Kidney capillary endothelial cell (primary cell): ENCODE measurements at regions not wholly inside any gene's neighbourhood (a gene's known extent, or its start where the extent isn't known, plus 50 kb on each side); places are given as distances from the start of the nearest gene placed in this dataset.

ENCODE experiments used
- DNase-seq: peaks from one replicate; pipeline ENCODE4 v3.0.0-alpha.2; 2018; ENCODE audit warnings: low spot score

- no peak for DNase-seq
These were observed 52.0 kb upstream of the GATA5 start for GRCh38 chr20:62527781-62528180.

DNA sequence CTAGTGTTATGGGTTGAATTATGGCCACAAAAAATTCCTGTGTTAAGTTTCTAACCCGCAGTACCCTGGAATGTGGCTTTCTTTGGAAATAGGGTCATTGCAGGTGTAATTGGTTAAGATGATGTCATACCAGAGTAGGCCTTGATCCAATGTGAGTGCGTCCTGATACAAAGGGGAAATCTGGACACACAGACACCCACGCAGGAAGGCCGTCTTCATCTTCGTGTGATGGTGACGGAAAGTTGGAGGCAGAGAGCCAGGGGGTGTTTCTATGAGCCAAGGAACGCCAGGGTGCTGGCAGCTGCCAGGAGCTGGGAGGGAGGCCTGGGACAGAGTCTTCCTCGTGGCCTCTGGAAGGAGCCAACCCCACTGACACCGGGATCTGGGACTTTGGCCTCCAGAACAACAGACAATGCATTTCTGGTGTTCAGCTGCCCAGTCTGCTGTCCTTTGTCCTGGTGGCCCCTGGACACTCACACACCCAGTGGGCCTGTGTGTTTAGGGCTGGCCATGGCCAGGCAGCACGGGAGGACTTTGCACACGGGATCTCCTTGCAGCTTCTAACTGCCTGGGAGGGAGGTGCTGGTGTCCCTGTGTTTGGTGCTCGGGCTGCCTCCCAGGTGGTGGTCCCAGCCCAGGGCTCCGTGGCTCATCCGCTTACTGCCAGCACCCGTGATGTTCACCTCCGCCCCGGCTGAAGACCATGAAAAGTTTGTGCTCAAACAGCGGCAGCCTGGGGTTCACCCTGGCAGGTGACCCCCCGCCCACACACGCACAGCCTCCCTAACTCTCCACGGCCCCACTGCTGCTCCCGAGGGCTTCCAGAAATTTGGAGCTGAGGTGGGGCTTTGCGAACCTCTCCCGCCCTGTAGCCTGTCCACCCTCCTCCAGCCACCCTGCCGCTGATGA is 53.4 kb upstream of the GATA5 start:
- no peak for DNase-seq

- no peak for DNase-seq
These were observed 54.3 kb upstream of the GATA5 start for GRCh38 chr20:62529896-62530642.

DNA sequence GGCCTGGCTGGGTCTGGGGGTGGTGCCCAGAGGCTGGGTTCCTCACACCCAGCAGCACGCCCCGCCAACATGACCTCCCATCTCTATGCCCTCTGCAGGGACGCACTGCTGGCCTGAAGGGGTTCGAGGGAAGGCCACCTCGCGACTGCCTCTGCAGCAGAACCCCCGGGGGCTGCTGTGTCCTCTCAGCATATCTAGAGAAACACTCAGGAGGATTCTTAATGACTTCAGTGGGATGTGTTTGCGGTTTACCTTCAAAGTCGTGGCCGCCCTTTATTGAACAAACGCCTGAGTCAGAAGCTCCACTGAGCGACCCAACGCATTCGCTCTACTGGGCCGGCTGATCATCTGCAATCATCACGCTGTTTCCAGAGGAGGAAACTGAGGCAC is 54.8 kb upstream of the GATA5 start:
- no peak for DNase-seq

DNA sequence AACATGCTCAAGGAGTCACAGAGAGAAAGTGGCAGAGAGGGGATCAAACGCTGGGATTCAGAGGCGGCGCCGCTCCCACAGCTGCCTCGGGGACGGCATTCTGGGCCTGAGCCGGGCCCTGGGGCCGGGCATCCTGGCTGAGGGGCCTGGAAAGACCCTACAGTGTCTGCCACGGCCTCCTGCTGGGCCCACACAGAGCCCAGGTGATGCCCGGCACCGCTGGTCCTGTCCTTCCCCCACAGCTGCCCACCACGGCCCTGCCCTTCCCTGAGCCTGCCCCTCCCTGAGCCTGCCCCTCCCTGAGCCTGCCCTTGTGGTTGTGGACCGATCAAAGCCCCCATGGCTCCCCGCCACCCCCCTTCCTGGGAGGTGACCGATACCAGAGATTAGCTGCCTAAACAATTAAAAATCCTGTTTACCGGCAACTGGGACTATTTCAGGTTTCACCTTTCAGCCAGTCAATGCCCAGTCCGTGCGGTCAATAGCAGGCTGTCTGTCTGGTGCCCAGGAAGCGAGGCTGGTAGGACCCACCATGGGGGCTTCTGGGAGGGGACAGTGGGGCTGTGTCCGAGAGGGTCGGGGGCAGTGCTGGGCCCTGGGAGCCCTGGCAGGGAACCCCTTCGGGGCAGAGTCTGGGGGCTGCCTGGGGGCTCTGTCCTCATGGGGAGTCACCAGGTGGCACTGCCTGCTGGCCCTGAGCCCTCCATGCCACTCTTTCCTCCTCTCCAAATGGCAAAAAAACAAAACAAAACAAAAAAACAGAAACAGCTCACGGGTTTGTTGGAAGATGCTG is 55.4 kb upstream of the GATA5 start:
- DNase-seq, result no peak

- DNase-seq, result no peak
These were observed 57.1 kb upstream of the GATA5 start for GRCh38 chr20:62532921-62533320.

GRCh38 chr20:62533591-62534495 is 58.0 kb upstream of the GATA5 start:
- no peak for DNase-seq

DNA sequence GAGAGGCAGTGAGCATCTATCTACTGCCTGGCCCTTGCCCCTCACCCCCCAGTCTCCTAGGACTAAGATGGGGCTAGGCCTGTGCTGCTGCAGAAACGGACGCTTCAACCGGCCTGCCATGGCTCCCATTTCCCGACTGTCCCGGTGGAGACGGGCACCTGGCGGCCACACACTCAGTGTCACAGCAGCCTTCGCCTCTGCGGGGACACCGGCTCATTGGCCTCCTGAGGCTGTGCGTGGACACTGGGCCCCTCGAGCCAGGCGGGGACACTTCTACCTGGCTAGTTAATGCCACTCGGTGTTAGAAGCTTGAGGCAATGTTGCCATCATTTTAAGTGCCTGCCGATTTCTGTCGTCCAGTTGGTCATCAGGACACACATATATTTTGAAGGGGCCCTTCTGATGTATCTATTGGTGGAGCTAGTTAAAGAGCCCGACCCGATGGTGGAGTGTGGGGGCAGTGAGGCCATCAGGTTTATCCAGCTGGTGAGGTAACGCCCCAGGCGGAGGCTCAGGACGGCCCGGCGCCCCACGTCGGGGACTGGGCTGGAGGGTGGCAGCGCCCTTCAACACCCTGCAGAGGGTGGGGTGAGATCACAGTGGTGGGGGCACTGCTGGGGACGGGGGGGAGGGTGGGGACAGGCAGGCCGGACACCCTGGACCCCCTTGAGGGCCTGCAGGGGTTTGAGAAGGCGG is 58.9 kb upstream of the GATA5 start:
- no peak for DNase-seq

- DNase-seq, result no peak
These were observed 59.6 kb upstream of the GATA5 start for GRCh38 chr20:62535282-62535811.

DNA sequence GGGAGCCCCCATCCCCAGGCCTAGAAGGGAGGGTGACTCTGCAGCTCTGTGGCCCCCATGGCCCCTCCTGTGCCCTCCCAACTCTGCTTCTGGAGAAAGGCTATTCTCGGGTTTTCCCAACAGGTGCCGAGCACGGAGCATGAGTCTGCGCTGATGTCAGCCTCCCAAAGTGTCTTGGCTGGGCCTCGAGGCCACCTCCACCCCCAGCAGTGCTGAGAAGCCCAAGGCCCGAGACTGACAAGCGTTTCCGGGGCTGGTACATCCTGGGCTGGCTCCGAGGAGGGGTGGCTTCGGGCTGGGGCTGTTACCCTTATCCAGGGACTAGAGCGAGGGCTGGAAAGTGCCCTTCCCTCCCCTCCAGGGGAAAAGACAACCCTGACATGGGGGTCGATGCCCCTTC is 60.2 kb upstream of the GATA5 start:
- DNase-seq, result no peak

GRCh38 chr20:62536871-62537401 is 61.1 kb upstream of the GATA5 start:
- DNase-seq, result no peak

GRCh38 chr20:62537649-62538292 is 62.0 kb upstream of the GATA5 start:
- no peak for DNase-seq

- no peak for DNase-seq
These were observed 63.6 kb upstream of the GATA5 start for GRCh38 chr20:62539198-62540045.

- DNase-seq, result no peak
These were observed 64.7 kb upstream of the GATA5 start for GRCh38 chr20:62540504-62540903.

- no peak for DNase-seq
These were observed 67.1 kb upstream of the GATA5 start for GRCh38 chr20:62542862-62543261.

DNA sequence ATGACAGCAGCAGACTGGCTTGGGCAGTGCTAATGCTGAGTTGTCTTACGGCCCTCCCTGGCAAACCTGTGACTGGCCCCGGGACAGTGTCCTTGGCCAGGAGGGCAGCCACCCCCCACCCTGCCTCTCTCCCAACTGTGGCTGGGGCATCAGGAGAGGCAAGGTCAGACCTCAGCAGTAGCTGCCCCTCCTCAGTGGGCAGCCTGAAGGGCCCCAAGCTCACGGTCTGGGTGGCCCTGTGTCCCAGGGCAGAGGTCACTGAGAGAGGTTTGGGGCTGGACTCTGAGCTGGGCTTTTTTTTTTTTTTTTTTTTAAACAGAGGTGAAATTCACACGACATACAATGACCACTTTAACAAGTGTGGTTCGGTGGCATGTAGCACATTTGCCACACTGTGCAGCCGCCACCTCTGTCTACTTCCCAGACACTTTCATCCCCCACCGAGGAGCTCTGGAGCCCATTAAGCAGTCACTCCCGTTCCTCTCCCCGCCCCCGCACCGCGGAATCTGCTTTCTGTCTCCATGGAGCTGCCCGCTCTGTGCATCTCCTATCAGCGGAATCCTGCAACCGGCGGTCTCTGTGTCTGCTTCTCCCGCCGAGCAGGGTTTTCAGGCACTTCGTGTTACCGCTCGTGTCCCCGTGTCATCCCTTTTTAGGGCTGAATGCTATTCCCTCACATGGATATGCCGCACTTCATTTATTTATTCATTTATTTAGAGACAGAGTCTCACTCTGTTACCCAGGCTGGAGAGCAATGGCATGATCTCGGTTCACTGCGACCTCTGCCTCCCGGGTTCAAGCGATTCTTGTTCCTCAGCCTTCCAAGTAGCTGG is 67.9 kb upstream of the GATA5 start:
- no peak for DNase-seq

DNA sequence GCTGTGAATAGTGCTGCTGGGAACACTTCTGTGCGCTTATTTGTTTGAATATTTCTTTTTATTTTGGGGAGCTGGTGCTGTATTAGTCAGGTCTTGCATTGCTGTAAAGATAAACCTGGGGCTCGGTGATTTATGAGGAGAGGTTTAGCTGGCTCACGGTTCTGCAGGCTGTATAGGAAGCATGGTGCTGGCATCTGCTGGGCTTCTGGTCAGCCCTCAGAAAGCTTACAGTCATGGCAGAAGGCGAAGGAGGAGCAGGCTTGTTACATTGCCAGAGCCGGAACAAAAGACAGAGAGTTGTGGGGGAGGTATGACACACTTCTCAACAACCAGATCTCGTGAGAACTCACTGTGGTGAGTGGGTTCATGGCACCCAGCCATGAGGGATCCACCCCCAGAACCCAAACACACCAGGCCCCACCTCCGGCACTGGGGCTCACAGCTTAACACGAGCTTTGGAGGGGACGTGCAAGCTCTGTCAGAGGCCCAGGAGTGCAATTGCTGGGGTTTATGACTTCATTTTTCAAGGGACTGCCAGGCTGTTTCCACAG is 68.8 kb upstream of the GATA5 start:
- DNase-seq, result no peak

DNA sequence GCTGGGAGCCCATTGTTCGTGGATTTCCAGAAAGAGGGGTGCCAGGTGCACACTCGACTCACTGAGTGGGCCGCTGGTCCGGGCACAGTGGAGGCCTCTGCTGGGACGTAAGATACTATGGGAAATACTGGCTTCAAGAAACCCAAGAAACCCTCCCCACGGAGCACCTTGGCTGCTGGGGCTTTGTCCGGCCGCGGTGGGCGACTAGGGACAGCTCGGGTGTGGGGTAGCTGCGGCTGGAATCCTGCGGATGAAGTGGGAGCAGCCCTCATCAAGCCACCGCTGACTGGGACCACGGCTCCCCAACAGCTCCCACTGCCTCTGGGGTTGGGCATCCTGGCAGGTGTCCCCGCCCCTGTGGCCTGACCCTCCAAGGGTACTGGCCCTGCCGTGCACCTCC is 69.5 kb upstream of the GATA5 start:
- DNase-seq, result no peak
